K562 (cell line): ENCODE measurements at regions not wholly inside any gene's neighbourhood (a gene's known extent, or its start where the extent isn't known, plus 50 kb on each side); places are given as distances from the start of the nearest gene placed in this dataset.

Experiments used
- ATAC-seq: fragments of 200-7000 bp; cut with Tn5 transposase; 3 replicates; pipeline ENCODE4 v1.9.1; 2020; ENCODE audit warnings: moderate library complexity
- BruUV-seq: library from RNA; stranded (reverse); fragments of 400-500 nt; replicated peaks from 2 replicates; lab custom pipeline; 2021; lab: Mats Ljungman, UMichigan
- CTCF ChIA-PET: fragments of 300-600 bp; formaldehyde crosslinking; extraction: SDS; loops from one replicate; lab custom pipeline; 2021; ENCODE audit warnings: low intra/inter-chr PET ratio; lab: Yijun Ruan, JAX
- POLR2A ChIA-PET: fragments of 300-600, 350-650 bp; sonication (Branson Sonifier 250); formaldehyde crosslinking; extraction: SDS; loops from one replicate; lab custom pipeline; 2021; ENCODE audit warnings: antibody characterized with exemption, inconsistent platforms; lab: Yijun Ruan, JAX
- DNase-seq, 4 experiments: peaks; one replicate each; pipeline versions ENCODE4 v3.0.0 to v3.0.0-alpha.2; 2011 to 2018; ENCODE audit warnings: low spot score in 3 of 4, mixed read lengths in 3 of 4; ENCODE audit errors: extremely low read depth in 1 of 4
- FAIRE-seq: peaks from 2 replicates; lab custom pipeline; 2011; peaks lifted over from hg19 to GRCh38; lab: Jason Lieb, UNC
- H2AFZ ChIP-seq: 2 replicates; pipeline ENCODE4 v1.6.0; 2011; ENCODE audit warnings: low read depth, low read length, control low read depth, inconsistent platforms
- H3K27ac ChIP-seq: fragments of 200-600 bp; 3 replicates; pipeline ENCODE4 v1.8.0; 2011; ENCODE audit warnings: low read depth, mild to moderate bottlenecking, control low read depth, inconsistent platforms, low read length, moderate library complexity, mixed read lengths; ENCODE audit errors: extremely low read depth
- H3K27me3 ChIP-seq, 2 experiments: fragments of 300-600 bp in 1 of 2; 2 replicates in 1 of 2; 3 replicates in 1 of 2; pipeline versions ENCODE4 v1.6.0 to v1.8.0; 2011; ENCODE audit warnings: inconsistent platforms in 2 of 2, low read length in 2 of 2, mild to moderate bottlenecking in 1 of 2, mixed read lengths in 1 of 2, moderate library complexity in 1 of 2; ENCODE audit not compliant: control insufficient read depth in 2 of 2, insufficient read depth in 2 of 2
- H3K36me3 ChIP-seq: fragments of 300-600 bp; 3 replicates; pipeline ENCODE4 v1.8.0; 2011; ENCODE audit warnings: mild to moderate bottlenecking, low read length, inconsistent platforms; ENCODE audit not compliant: control insufficient read depth, insufficient read depth
- H3K4me1 ChIP-seq, 2 experiments: fragments of 200-600 bp in 1 of 2; replicated peaks in 1 of 2; 2 replicates in 1 of 2; 3 replicates in 1 of 2; pipeline versions ENCODE4 v1.5.1 to v1.8.0; 2011; ENCODE audit warnings: inconsistent platforms in 2 of 2, low read length in 2 of 2, mild to moderate bottlenecking in 1 of 2, mixed read lengths in 1 of 2, moderate library complexity in 1 of 2; ENCODE audit not compliant: control insufficient read depth in 2 of 2, insufficient read depth in 2 of 2
- H3K4me2 ChIP-seq: 2 replicates; pipeline ENCODE4 v1.6.1; 2011; ENCODE audit warnings: low read length, control low read depth, inconsistent platforms, mixed read lengths; ENCODE audit not compliant: insufficient read depth
- H3K4me3 ChIP-seq: fragments of 200-600 bp; sonication (generic), shearing (Covaris generic); 2 replicates; pipeline ENCODE4 v1.5.1; 2016; ENCODE audit warnings: control low read depth, inconsistent platforms
- H3K79me2 ChIP-seq: fragments of 200-600 bp; 3 replicates; pipeline ENCODE4 v1.8.0; 2011; ENCODE audit warnings: low read length, inconsistent platforms; ENCODE audit not compliant: control insufficient read depth, insufficient read depth
- H3K9ac ChIP-seq, 2 experiments: 2 replicates each; pipeline versions ENCODE4 v1.6.0 to v1.6.1; 2011; ENCODE audit warnings: low read depth in 2 of 2, low read length in 2 of 2, control low read depth in 1 of 2, inconsistent platforms in 1 of 2, mild to moderate bottlenecking in 1 of 2, mixed read lengths in 1 of 2; ENCODE audit not compliant: insufficient read depth in 1 of 2
- H3K9me1 ChIP-seq: one replicate; pipeline ENCODE4 v1.6.0; 2011; ENCODE audit warnings: inconsistent platforms, mild to moderate bottlenecking, low read length, moderate library complexity; ENCODE audit not compliant: control insufficient read depth, insufficient read depth
- H3K9me3 ChIP-seq: replicated peaks from 2 replicates; pipeline ENCODE4 v1.5.1; 2011; ENCODE audit warnings: low read depth, low read length, inconsistent platforms; ENCODE audit not compliant: control insufficient read depth, insufficient read depth
- H4K20me1 ChIP-seq: replicated peaks from 2 replicates; pipeline ENCODE4 v1.6.1; 2011; ENCODE audit warnings: low read length, inconsistent platforms, mixed read lengths; ENCODE audit not compliant: control insufficient read depth, insufficient read depth
- CCNT2 ChIP-seq: IDR thresholded peaks from 2 replicates; pipeline ENCODE4 v1.6.1; 2011; ENCODE audit warnings: borderline replicate concordance, low read depth, mild to moderate bottlenecking, moderate library complexity, mixed read lengths, low read length; ENCODE audit not compliant: insufficient read length; ENCODE audit errors: extremely low read depth
- FOXK2 ChIP-seq, 2 experiments: fragments of 450-650 bp; IDR thresholded peaks in 1 of 2; conservative IDR thresholded peaks in 1 of 2; 2 replicates each; pipeline ENCODE4 v1.6.1; 2016; ENCODE audit warnings: low read depth in 2 of 2, mild to moderate bottlenecking in 1 of 2
- LARP7 ChIP-seq: fragments of 450-650 bp; IDR thresholded peaks from 2 replicates; pipeline ENCODE4 v1.6.1; 2016
- MIER1 ChIP-seq: fragments of 450-650 bp; IDR thresholded peaks from 2 replicates; pipeline ENCODE4 v1.6.1; 2016; ENCODE audit warnings: antibody characterized with exemption, mild to moderate bottlenecking, low read depth
- SAP30 ChIP-seq: fragments of 200-600 bp; sonication (generic); IDR thresholded peaks from 2 replicates; pipeline ENCODE4 v1.6.1; 2012; ENCODE audit warnings: borderline replicate concordance, low read depth, mild to moderate bottlenecking, moderate library complexity, low read length, control low read depth, inconsistent platforms; ENCODE audit not compliant: insufficient read depth, poor library complexity, severe bottlenecking
- SMARCC2 ChIP-seq: fragments of 450-650 bp; IDR thresholded peaks from 2 replicates; pipeline ENCODE4 v1.6.1; 2017; ENCODE audit warnings: antibody characterized with exemption, moderate library complexity, mild to moderate bottlenecking, low read depth
- THRAP3 ChIP-seq: fragments of 450-650 bp; IDR thresholded peaks from 2 replicates; pipeline ENCODE4 v1.6.1; 2016; ENCODE audit warnings: mild to moderate bottlenecking, inconsistent platforms, borderline replicate concordance
- YBX1 ChIP-seq: fragments of 450-650 bp; IDR thresholded peaks from 2 replicates; pipeline ENCODE4 v1.7.1; 2016; ENCODE audit warnings: mild to moderate bottlenecking
- WGBS: fragments of 100-300 bp; shearing (Covaris generic); methylation state at CpG from one replicate; pipeline ENCODE4 v1.1.6; 2016; ENCODE audit warnings: low coverage, mixed read lengths; ENCODE audit not compliant: insufficient coverage; ENCODE audit errors: missing lambda C conversion rate; 5-methylcytosine and 5-hydroxymethylcytosine counted together
- in situ Hi-C: fragments of 300-500 bp; cut with MboI; formaldehyde crosslinking; loops from 4 replicates; pipeline ENCODE4 v1.15.0; 2018; ENCODE audit warnings: inconsistent platforms, mixed read lengths
- intact Hi-C: fragments of 100-400 bp; cut with micrococcal nuclease; formaldehyde crosslinking; loops from 2 replicates; pipeline ENCODE4 v1.14.2; 2022
- TF ChIP-seq, protein P1 (sequence below), 2 experiments: IDR thresholded peaks; 2 replicates each; pipeline ENCODE4 v1.6.1; 2012; ENCODE audit warnings: improper control_type of control experiment in 2 of 2, low read depth in 2 of 2, low read length in 2 of 2, borderline replicate concordance in 1 of 2
- TF ChIP-seq, protein P2 (sequence below), 3 experiments: fragments of 200-800 bp in 1 of 3; fragments of 250-450 bp in 1 of 3; fragments of 450-650 bp in 1 of 3; sonication (Bioruptor Pico) in 1 of 3; sonication (Bioruptor generic) in 1 of 3; formaldehyde crosslinking in 1 of 3; IDR thresholded peaks; 2 replicates each; pipeline versions ENCODE4 v1.6.1 to v1.8.0; 2016 to 2022; ENCODE audit warnings: mild to moderate bottlenecking in 2 of 3, missing genetic modification characterization in 2 of 3, missing compliant biosample characterization in 1 of 3, moderate library complexity in 1 of 3

DNA sequence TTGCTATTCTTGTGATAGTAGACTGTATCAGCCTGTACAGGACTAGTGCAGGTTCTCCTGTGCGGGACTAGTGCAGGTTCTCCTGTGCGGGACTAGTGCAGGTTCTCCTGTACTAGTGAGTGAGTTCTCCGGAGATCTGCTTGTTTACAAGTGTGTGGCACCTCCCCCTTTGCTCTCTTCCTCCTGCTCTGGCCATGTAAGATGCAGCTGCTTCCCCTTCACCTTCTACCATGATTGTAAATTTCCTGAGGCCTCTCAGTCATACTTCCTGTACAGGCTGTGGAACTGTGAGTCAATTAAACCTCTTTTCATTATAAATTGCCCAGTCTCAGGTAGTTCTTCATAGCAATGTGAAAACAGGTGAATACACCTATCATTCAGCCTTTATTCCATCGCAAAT is 289.6 kb downstream of the TEX29 start:
- 0% methylated on average over 3 of the region's 4 CpGs for WGBS
- no peaks in the 10 kb centered on the region for H3K4me1 ChIP-seq
- no peaks in the 10 kb centered on the region for H4K20me1 ChIP-seq
- peaks cover 0 to 7% of the 10 kb centered on the region in 2 experiments; a peak in 3 of 5 replicates for H3K27me3 ChIP-seq
- intact Hi-C loops (no loop called here), in situ Hi-C loops (no loop called here)
- FAIRE-seq (no peak), ATAC-seq (no peak), DNase-seq (no peak)
- H3K9me3 ChIP-seq = no peaks in the 10 kb centered on the region
- H3K4me2 ChIP-seq = no peak overlapping the region
- H3K9ac ChIP-seq = no peak overlapping the region
- ChIA-PET CTCF (no interaction called here), POLR2A (no interaction called here)
- H3K4me3 ChIP-seq = no peak overlapping the region
- TF ChIP-seq LARP7 (no peak), YBX1 (no peak)
- H3K36me3 ChIP-seq = no peaks in the 10 kb centered on the region
- no peak overlapping the region for H3K27ac ChIP-seq
- BruUV-seq = no TSS peak
- no peak overlapping the region for H2AFZ ChIP-seq
- H3K9me1 ChIP-seq = no peaks in the 10 kb centered on the region
- no peaks in the 10 kb centered on the region for H3K79me2 ChIP-seq

DNA sequence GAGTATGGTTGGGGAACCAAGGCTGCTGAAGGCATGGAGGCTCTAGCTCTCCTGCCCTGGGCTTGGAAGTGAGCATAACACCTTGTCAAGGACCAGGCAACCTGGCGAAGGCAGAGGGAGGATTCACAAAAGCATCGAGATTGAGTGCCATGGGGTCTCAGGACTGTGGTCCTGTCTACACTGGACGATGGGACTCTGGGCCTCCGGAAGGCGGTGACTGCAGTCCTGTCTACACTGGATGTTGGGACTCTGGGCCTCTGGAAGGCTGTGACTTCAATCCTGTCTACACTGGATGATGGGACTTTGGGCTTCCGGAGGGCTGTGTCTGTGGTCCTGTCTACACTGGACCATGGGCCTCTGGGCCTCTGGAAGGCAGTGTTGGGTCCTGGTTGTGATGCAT is 290.4 kb downstream of the TEX29 start:
- no peak for FAIRE-seq
- no TSS peak for BruUV-seq
- 8% methylated on average over 5 of the region's 6 CpGs for WGBS
- TF ChIP-seq CCNT2 (no peak), MIER1 (no peak), THRAP3 (no peak), FOXK2 (conservative IDR thresholded peaks at IDR 0.05 in 1 of 2, IDR thresholded peaks at IDR 0.05 in 1 of 2; ENCODE audit: low read depth in 2 of 2) (no peak), SAP30 (no peak), SMARCC2 (no peak)
- TF ChIP-seq, protein P1, sequence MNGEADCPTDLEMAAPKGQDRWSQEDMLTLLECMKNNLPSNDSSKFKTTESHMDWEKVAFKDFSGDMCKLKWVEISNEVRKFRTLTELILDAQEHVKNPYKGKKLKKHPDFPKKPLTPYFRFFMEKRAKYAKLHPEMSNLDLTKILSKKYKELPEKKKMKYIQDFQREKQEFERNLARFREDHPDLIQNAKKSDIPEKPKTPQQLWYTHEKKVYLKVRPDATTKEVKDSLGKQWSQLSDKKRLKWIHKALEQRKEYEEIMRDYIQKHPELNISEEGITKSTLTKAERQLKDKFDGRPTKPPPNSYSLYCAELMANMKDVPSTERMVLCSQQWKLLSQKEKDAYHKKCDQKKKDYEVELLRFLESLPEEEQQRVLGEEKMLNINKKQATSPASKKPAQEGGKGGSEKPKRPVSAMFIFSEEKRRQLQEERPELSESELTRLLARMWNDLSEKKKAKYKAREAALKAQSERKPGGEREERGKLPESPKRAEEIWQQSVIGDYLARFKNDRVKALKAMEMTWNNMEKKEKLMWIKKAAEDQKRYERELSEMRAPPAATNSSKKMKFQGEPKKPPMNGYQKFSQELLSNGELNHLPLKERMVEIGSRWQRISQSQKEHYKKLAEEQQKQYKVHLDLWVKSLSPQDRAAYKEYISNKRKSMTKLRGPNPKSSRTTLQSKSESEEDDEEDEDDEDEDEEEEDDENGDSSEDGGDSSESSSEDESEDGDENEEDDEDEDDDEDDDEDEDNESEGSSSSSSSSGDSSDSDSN (IDR thresholded peaks at IDR 0.05; ENCODE audit: borderline replicate concordance in 1 of 2, low read depth in 2 of 2, low read length in 2 of 2) = no peak
- TF ChIP-seq, protein P2, sequence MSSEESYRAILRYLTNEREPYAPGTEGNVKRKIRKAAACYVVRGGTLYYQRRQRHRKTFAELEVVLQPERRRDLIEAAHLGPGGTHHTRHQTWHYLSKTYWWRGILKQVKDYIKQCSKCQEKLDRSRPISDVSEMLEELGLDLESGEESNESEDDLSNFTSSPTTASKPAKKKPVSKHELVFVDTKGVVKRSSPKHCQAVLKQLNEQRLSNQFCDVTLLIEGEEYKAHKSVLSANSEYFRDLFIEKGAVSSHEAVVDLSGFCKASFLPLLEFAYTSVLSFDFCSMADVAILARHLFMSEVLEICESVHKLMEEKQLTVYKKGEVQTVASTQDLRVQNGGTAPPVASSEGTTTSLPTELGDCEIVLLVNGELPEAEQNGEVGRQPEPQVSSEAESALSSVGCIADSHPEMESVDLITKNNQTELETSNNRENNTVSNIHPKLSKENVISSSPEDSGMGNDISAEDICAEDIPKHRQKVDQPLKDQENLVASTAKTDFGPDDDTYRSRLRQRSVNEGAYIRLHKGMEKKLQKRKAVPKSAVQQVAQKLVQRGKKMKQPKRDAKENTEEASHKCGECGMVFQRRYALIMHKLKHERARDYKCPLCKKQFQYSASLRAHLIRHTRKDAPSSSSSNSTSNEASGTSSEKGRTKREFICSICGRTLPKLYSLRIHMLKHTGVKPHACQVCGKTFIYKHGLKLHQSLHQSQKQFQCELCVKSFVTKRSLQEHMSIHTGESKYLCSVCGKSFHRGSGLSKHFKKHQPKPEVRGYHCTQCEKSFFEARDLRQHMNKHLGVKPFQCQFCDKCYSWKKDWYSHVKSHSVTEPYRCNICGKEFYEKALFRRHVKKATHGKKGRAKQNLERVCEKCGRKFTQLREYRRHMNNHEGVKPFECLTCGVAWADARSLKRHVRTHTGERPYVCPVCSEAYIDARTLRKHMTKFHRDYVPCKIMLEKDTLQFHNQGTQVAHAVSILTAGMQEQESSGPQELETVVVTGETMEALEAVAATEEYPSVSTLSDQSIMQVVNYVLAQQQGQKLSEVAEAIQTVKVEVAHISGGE (CRISPR knock-in tag; IDR thresholded peaks at IDR 0.05) = no peak

More for the DNA sequence above, 290.4 kb downstream of the TEX29 start:
- no peak overlapping the region for H3K27ac ChIP-seq
- H2AFZ ChIP-seq = no peak overlapping the region
- CTCF ChIA-PET = no interaction called here
- no peaks in the 10 kb centered on the region for H3K79me2 ChIP-seq
- POLR2A ChIA-PET = no interaction called here
- no peak for ATAC-seq
- in situ Hi-C loops = no loop called here
- no peak overlapping the region for H3K4me2 ChIP-seq
- no peaks in the 10 kb centered on the region for H3K9me1 ChIP-seq
- no peak for DNase-seq
- H3K9me3 ChIP-seq = no peaks in the 10 kb centered on the region
- no peaks in the 10 kb centered on the region for H3K36me3 ChIP-seq
- H3K4me3 ChIP-seq = no peak overlapping the region
- intact Hi-C loops = no loop called here
- no peaks in the 10 kb centered on the region for H4K20me1 ChIP-seq
- H3K9ac ChIP-seq = no peak overlapping the region
- peaks cover 0 to 7% of the 10 kb centered on the region in 2 experiments; a peak in 4 of 5 replicates for H3K27me3 ChIP-seq
- no peaks in the 10 kb centered on the region for H3K4me1 ChIP-seq
